Keratinocyte (primary cell): ENCODE measurements at regions not wholly inside any gene's neighbourhood (a gene's known extent, or its start where the extent isn't known, plus 50 kb on each side); places are given as distances from the start of the nearest gene placed in this dataset.

ENCODE experiments used
- CTCF ChIP-seq, 3 experiments: IDR thresholded peaks in 1 of 3; conservative IDR thresholded peaks in 1 of 3; optimal IDR thresholded peaks in 1 of 3; 2 replicates in 2 of 3; 3 replicates in 1 of 3; pipeline versions ENCODE3 to v1.5.1; 2011; ENCODE audit warnings: low read length in 3 of 3, mild to moderate bottlenecking in 3 of 3, moderate library complexity in 2 of 3, control low read depth in 1 of 3, inconsistent platforms in 1 of 3; ENCODE audit not compliant: insufficient read depth in 2 of 3; ENCODE audit errors: extremely low read depth in 1 of 3
- EZH2 ChIP-seq: IDR thresholded peaks from one replicate; pipeline ENCODE4 v1.6.1; 2012; ENCODE audit warnings: inconsistent platforms, mild to moderate bottlenecking, low read length, moderate library complexity

GRCh38 chr2:61700464-61700863 is 153.4 kb downstream of the FAM161A start:
- no peak for TF ChIP-seq CTCF (optimal IDR thresholded peaks at IDR 0.05 in 1 of 3, IDR thresholded peaks at IDR 0.05 in 1 of 3, conservative IDR thresholded peaks at IDR 0.05 in 1 of 3; ENCODE audit: extremely low read depth in 1 of 3, insufficient read depth in 2 of 3, low read length in 3 of 3)
- no peak for TF ChIP-seq EZH2
